ENCODE measurements at regions not wholly inside any gene's neighbourhood (a gene's known extent, or its start where the extent isn't known, plus 50 kb on each side); places are given as distances from the start of the nearest gene placed in this dataset.

- FAIRE-seq (no peak), ATAC-seq (no peak), DNase-seq (ENCODE audit: low spot score) (no peak)
- Histone ChIP-seq H3K9me3 (ENCODE audit: low read length) (no peaks in the 10 kb centered on the region), H2AFZ (ENCODE audit: low read length) (no peak overlapping the region), H3K27ac (ENCODE audit: extremely low read length, insufficient read depth, low read length) (no peak overlapping the region), H3K4me3 (replicated peaks in 1 of 3; ENCODE audit: insufficient read depth in 1 of 3, low read depth in 2 of 3, low read length in 3 of 3) (no peak overlapping the region), H3K4me1 (ENCODE audit: insufficient read depth, low read length) (peaks cover 42% of the 10 kb centered on the region), H3K27me3 (ENCODE audit: control insufficient read depth in 1 of 2, insufficient read depth in 2 of 2, low read length in 2 of 2) (peaks cover 6 to 8% of the 10 kb centered on the region in 2 experiments; a peak in 4 of 5 replicates), H3K9ac (ENCODE audit: insufficient read depth, low read depth, low read length) (no peak overlapping the region), H4K20me1 (ENCODE audit: insufficient read depth, low read length) (no peaks in the 10 kb centered on the region), H3K79me2 (ENCODE audit: insufficient read depth, low read length) (no peaks in the 10 kb centered on the region), H3K4me2 (ENCODE audit: low read depth, low read length) (no peak overlapping the region), H3K36me3 (replicated peaks in 1 of 2; ENCODE audit: control insufficient read depth in 1 of 2, insufficient read depth in 2 of 2, low read length in 2 of 2) (no peaks in the 10 kb centered on the region)
- WGBS (ENCODE audit: low lambda C conversion rate), result 42% methylated on average over 6 of the region's 6 CpGs
- POLR2A ChIA-PET, result interaction anchor here (1.0 kb wide), 1 partner anchor 66 kb away, joined by 3 read pairs; no protein-coding TSS in a partner anchor
- in situ Hi-C loops (cut with HindIII; ENCODE audit: extremely low pct_ligation_motif_present, low pct_unique_long_range_greater_than_20kb), result no loop called here
- intact Hi-C loops (cut with micrococcal nuclease; ENCODE audit: unreplicated experiment), result no loop called here
- CTCF ChIA-PET (ENCODE audit: low intra/inter-chr PET ratio, low total read pairs), result no interaction called here
- BruUV-seq (replicated peaks), result no TSS peak
- TF ChIP-seq CTCF (CRISPR knock-in tag; IDR thresholded peaks at IDR 0.05), result peak; percentile 38
- TF ChIP-seq RAD21 (CRISPR knock-in tag; IDR thresholded peaks at IDR 0.05), result peak; percentile 40; the same call in 1 of the 2 replicates
- no peak for TF ChIP-seq NFIB (CRISPR knock-in tag; IDR thresholded peaks at IDR 0.05; ENCODE audit: borderline replicate concordance)
- TF ChIP-seq ZNF567 (CRISPR knock-in tag; IDR thresholded peaks at IDR 0.05; ENCODE audit: borderline replicate concordance), result no peak
- TF ChIP-seq DNMT3B (CRISPR knock-in tag; conservative IDR thresholded peaks at IDR 0.05), result no peak
- TF ChIP-seq NFATC3 (CRISPR knock-in tag; IDR thresholded peaks at IDR 0.05), result no peak
- no peak for TF ChIP-seq ZNF747 (CRISPR knock-in tag; IDR thresholded peaks at IDR 0.05; ENCODE audit: borderline replicate concordance)
- 0 out of 2 replicates have a peak, but pooled peaks have one; percentile 34 for TF ChIP-seq CHD4 (IDR thresholded peaks at IDR 0.05; ENCODE audit: borderline replicate concordance, low read length)
- peak; percentile 85 for TF ChIP-seq ZMYM3 (CRISPR knock-in tag; IDR thresholded peaks at IDR 0.05)
- TF ChIP-seq PAXIP1 (CRISPR knock-in tag; conservative IDR thresholded peaks at IDR 0.05), result no peak
- no peak for TF ChIP-seq ZNF362 (CRISPR knock-in tag; IDR thresholded peaks at IDR 0.05; ENCODE audit: borderline replicate concordance)
Measured at GRCh38 chr6:43885399-43886066, 115.5 kb downstream of the VEGFA start.
